NT2/D1 (cell line): ENCODE measurements at regions not wholly inside any gene's neighbourhood (a gene's known extent, or its start where the extent isn't known, plus 50 kb on each side); places are given as distances from the start of the nearest gene placed in this dataset.

Experiments used
- SUZ12 ChIP-seq: IDR thresholded peaks from 2 replicates; pipeline ENCODE4 v1.6.1; 2011; ENCODE audit not compliant: insufficient read length, insufficient read depth; ENCODE audit errors: extremely low read depth
- ZNF274 ChIP-seq: IDR thresholded peaks from 2 replicates; pipeline ENCODE4 v1.6.1; 2011; ENCODE audit warnings: mild to moderate bottlenecking, low read depth, low read length

- no peak for TF ChIP-seq ZNF274
- TF ChIP-seq SUZ12, result no peak
Observed at GRCh38 chr5:110341836-110342235, 384.6 kb downstream of the TMEM232 start.
